GM18508 (cell line): ENCODE measurements at regions not wholly inside any gene's neighbourhood (a gene's known extent, or its start where the extent isn't known, plus 50 kb on each side); places are given as distances from the start of the nearest gene placed in this dataset.
"Not testable (repeated sequence)": the region's sequence is repeated elsewhere in the genome, so short reads cannot be mapped to it uniquely, and the experiment has no call there.

ENCODE experiments used
- ATAC-seq: cut with Tn5 transposase; IDR thresholded peaks from one replicate; pipeline ENCODE4 v1.9.1; 2021; ENCODE audit warnings: moderate number of reproducible peaks; ENCODE audit not compliant: insufficient read depth, unreplicated experiment

GRCh38 chr3:34399401-34399800 is 601.0 kb downstream of the PDCD6IP start:
- ATAC-seq, result no peak

- no peak for ATAC-seq
Observed at GRCh38 chr3:34405159-34405558, 606.7 kb downstream of the PDCD6IP start.

GRCh38 chr3:34407281-34407680 is 608.9 kb downstream of the PDCD6IP start:
- ATAC-seq, result no peak

- no peak for ATAC-seq
Observed at GRCh38 chr3:34408088-34408487, 609.7 kb downstream of the PDCD6IP start.

GRCh38 chr3:34411596-34411995 is 613.2 kb downstream of the PDCD6IP start:
- ATAC-seq, result no peak

- ATAC-seq, result no peak
Observed at GRCh38 chr3:34419801-34420200, 621.4 kb downstream of the PDCD6IP start.

GRCh38 chr3:34421762-34422161 is 623.3 kb downstream of the PDCD6IP start:
- ATAC-seq, result no peak

- no peak for ATAC-seq
Observed at GRCh38 chr3:34439796-34440195, 641.4 kb downstream of the PDCD6IP start.

- ATAC-seq, result no peak
Observed at GRCh38 chr3:34444137-34444536, 645.7 kb downstream of the PDCD6IP start.

GRCh38 chr3:34449305-34449704 is 650.9 kb downstream of the PDCD6IP start:
- no peak for ATAC-seq

- no peak for ATAC-seq
Observed at GRCh38 chr3:34463414-34463813, 665.0 kb downstream of the PDCD6IP start.

- no peak for ATAC-seq
Observed at GRCh38 chr3:34464646-34465045, 666.2 kb downstream of the PDCD6IP start.

GRCh38 chr3:34475851-34476250 is 677.4 kb downstream of the PDCD6IP start:
- ATAC-seq, result no peak

- no peak for ATAC-seq
Observed at GRCh38 chr3:34483311-34483887, 685.0 kb downstream of the PDCD6IP start.

- ATAC-seq, result no peak
Observed at GRCh38 chr3:34504366-34504765, 705.9 kb downstream of the PDCD6IP start.

- ATAC-seq, result no peak
Observed at GRCh38 chr3:34504775-34505174, 706.3 kb downstream of the PDCD6IP start.

GRCh38 chr3:34508732-34509131 is 710.3 kb downstream of the PDCD6IP start:
- no peak for ATAC-seq

GRCh38 chr3:34511891-34512290 is 713.5 kb downstream of the PDCD6IP start:
- no peak for ATAC-seq

GRCh38 chr3:34519008-34519407 is 720.6 kb downstream of the PDCD6IP start:
- not testable (repeated sequence) for ATAC-seq

- ATAC-seq, result no peak
Observed at GRCh38 chr3:34531156-34531555, 732.7 kb downstream of the PDCD6IP start.

- ATAC-seq, result no peak
Observed at GRCh38 chr3:34533451-34533850, 735.0 kb downstream of the PDCD6IP start.

GRCh38 chr3:34534013-34534412 is 735.6 kb downstream of the PDCD6IP start:
- ATAC-seq, result no peak

- no peak for ATAC-seq
Observed at GRCh38 chr3:34544136-34544535, 745.7 kb downstream of the PDCD6IP start.
